22Rv1 (cell line): ENCODE measurements at regions not wholly inside any gene's neighbourhood (a gene's known extent, or its start where the extent isn't known, plus 50 kb on each side); places are given as distances from the start of the nearest gene placed in this dataset.

Source experiments
- CTCF ChIP-seq: fragments of 450-650 bp; IDR thresholded peaks from 2 replicates; pipeline ENCODE4 v1.5.1; 2017; ENCODE audit warnings: mild to moderate bottlenecking
- ZFX ChIP-seq: fragments of 450-650 bp; IDR thresholded peaks from 2 replicates; pipeline ENCODE4 v1.6.1; 2017; ENCODE audit warnings: antibody characterized with exemption, borderline replicate concordance

GRCh38 chr20:22506827-22507226, 77.5 kb downstream of the FOXA2 start:
- TF ChIP-seq CTCF: no peak
- no peak for TF ChIP-seq ZFX
